MG63 (cell line): ENCODE measurements at regions not wholly inside any gene's neighbourhood (a gene's known extent, or its start where the extent isn't known, plus 50 kb on each side); places are given as distances from the start of the nearest gene placed in this dataset.
A peak's percentile ranks its signal among the peaks of the same experiment; 100 is the strongest.

Experiments used
- DNase-seq: peaks from one replicate; pipeline ENCODE4 v3.0.0-alpha.2; 2020
- H3K27me3 ChIP-seq: fragments of 250-450 bp; sonication (Bioruptor Pico); 2 replicates; pipeline ENCODE4 v1.5.1; 2020; ENCODE audit warnings: mild to moderate bottlenecking, moderate library complexity
- H3K36me3 ChIP-seq: fragments of 250-450 bp; sonication (Bioruptor Pico); 2 replicates; pipeline ENCODE4 v1.5.1; 2020; ENCODE audit warnings: mild to moderate bottlenecking, moderate library complexity
- H3K4me3 ChIP-seq: fragments of 250-450 bp; sonication (Bioruptor Pico); 2 replicates; pipeline ENCODE4 v1.5.1; 2020; ENCODE audit warnings: mild to moderate bottlenecking, moderate library complexity
- H3K9me3 ChIP-seq: fragments of 250-450 bp; sonication (Bioruptor Pico); 2 replicates; pipeline ENCODE4 v1.5.1; 2020; ENCODE audit warnings: mild to moderate bottlenecking, moderate library complexity

- Histone ChIP-seq H3K36me3 (peaks cover 1% of the 10 kb centered on the region; the same call in 1 of the 2 replicates), H3K27me3 (no peaks in the 10 kb centered on the region), H3K4me3 (no peak overlapping the region), H3K9me3 (no peaks in the 10 kb centered on the region)
- peak; percentile 48 for DNase-seq
Observed at GRCh38 chr22:47736186-47737034, 974.0 kb downstream of the TBC1D22A start.

- no peaks in the 10 kb centered on the region for H3K9me3 ChIP-seq
- DNase-seq, result no peak
- H3K36me3 ChIP-seq, result peaks cover 3% of the 10 kb centered on the region; the same call in 1 of the 2 replicates
- no peak overlapping the region for H3K4me3 ChIP-seq
- no peaks in the 10 kb centered on the region for H3K27me3 ChIP-seq
Observed at GRCh38 chr22:47734511-47734910, 972.1 kb downstream of the TBC1D22A start.

- no peak for DNase-seq
Observed at GRCh38 chr22:47727641-47728040, 965.2 kb downstream of the TBC1D22A start.

GRCh38 chr22:47724751-47725150 lies 962.3 kb downstream of the TBC1D22A start:
- DNase-seq, result no peak
- H3K27me3 ChIP-seq, result no peaks in the 10 kb centered on the region
- peaks cover 4% of the 10 kb centered on the region for H3K36me3 ChIP-seq
- H3K4me3 ChIP-seq, result no peak overlapping the region
- H3K9me3 ChIP-seq, result no peaks in the 10 kb centered on the region

More at GRCh38 chr22:47727641-47728040, 965.2 kb downstream of the TBC1D22A start:
- Histone ChIP-seq H3K4me3 (no peak overlapping the region), H3K27me3 (no peaks in the 10 kb centered on the region), H3K36me3 (peaks cover 6% of the 10 kb centered on the region), H3K9me3 (no peaks in the 10 kb centered on the region)

GRCh38 chr22:47724030-47724429 lies 961.6 kb downstream of the TBC1D22A start:
- no peaks in the 10 kb centered on the region for H3K27me3 ChIP-seq
- no peak overlapping the region for H3K4me3 ChIP-seq
- no peaks in the 10 kb centered on the region for H3K9me3 ChIP-seq
- DNase-seq, result no peak
- peaks cover 1% of the 10 kb centered on the region for H3K36me3 ChIP-seq

- Histone ChIP-seq H3K9me3 (no peaks in the 10 kb centered on the region), H3K36me3 (no peaks in the 10 kb centered on the region), H3K4me3 (no peak overlapping the region), H3K27me3 (no peaks in the 10 kb centered on the region)
- no peak for DNase-seq
Observed at GRCh38 chr22:47718337-47718736, 955.9 kb downstream of the TBC1D22A start.

GRCh38 chr22:47716890-47717615 lies 954.6 kb downstream of the TBC1D22A start:
- Histone ChIP-seq H3K36me3 (no peaks in the 10 kb centered on the region), H3K4me3 (no peak overlapping the region), H3K27me3 (no peaks in the 10 kb centered on the region), H3K9me3 (no peaks in the 10 kb centered on the region)
- no peak for DNase-seq

GRCh38 chr22:47715866-47716578 lies 953.6 kb downstream of the TBC1D22A start:
- no peaks in the 10 kb centered on the region for H3K27me3 ChIP-seq
- H3K36me3 ChIP-seq, result no peaks in the 10 kb centered on the region
- H3K4me3 ChIP-seq, result no peak overlapping the region
- DNase-seq, result no peak
- no peaks in the 10 kb centered on the region for H3K9me3 ChIP-seq

GRCh38 chr22:47713941-47714340 lies 951.5 kb downstream of the TBC1D22A start:
- Histone ChIP-seq H3K27me3 (no peaks in the 10 kb centered on the region), H3K9me3 (no peaks in the 10 kb centered on the region), H3K4me3 (no peak overlapping the region), H3K36me3 (no peaks in the 10 kb centered on the region)
- no peak for DNase-seq

- no peaks in the 10 kb centered on the region for H3K9me3 ChIP-seq
- no peaks in the 10 kb centered on the region for H3K36me3 ChIP-seq
- no peak overlapping the region for H3K4me3 ChIP-seq
- no peaks in the 10 kb centered on the region for H3K27me3 ChIP-seq
- no peak for DNase-seq
Observed at GRCh38 chr22:47710135-47710534, 947.7 kb downstream of the TBC1D22A start.

- no peaks in the 10 kb centered on the region for H3K36me3 ChIP-seq
- no peaks in the 10 kb centered on the region for H3K27me3 ChIP-seq
- DNase-seq, result no peak
- H3K9me3 ChIP-seq, result no peaks in the 10 kb centered on the region
- no peak overlapping the region for H3K4me3 ChIP-seq
Observed at GRCh38 chr22:47705350-47705749, 942.9 kb downstream of the TBC1D22A start.

GRCh38 chr22:47698906-47699305 lies 936.5 kb downstream of the TBC1D22A start:
- Histone ChIP-seq H3K9me3 (no peaks in the 10 kb centered on the region), H3K4me3 (no peak overlapping the region), H3K36me3 (no peaks in the 10 kb centered on the region), H3K27me3 (no peaks in the 10 kb centered on the region)
- no peak for DNase-seq

GRCh38 chr22:47697861-47698260 lies 935.4 kb downstream of the TBC1D22A start:
- DNase-seq, result no peak
- Histone ChIP-seq H3K36me3 (no peaks in the 10 kb centered on the region), H3K4me3 (no peak overlapping the region), H3K27me3 (no peaks in the 10 kb centered on the region), H3K9me3 (no peaks in the 10 kb centered on the region)

- DNase-seq, result no peak
- Histone ChIP-seq H3K9me3 (no peaks in the 10 kb centered on the region), H3K36me3 (no peaks in the 10 kb centered on the region), H3K4me3 (no peak overlapping the region), H3K27me3 (no peaks in the 10 kb centered on the region)
Observed at GRCh38 chr22:47696776-47697175, 934.3 kb downstream of the TBC1D22A start.

- H3K36me3 ChIP-seq, result no peaks in the 10 kb centered on the region
- no peak overlapping the region for H3K4me3 ChIP-seq
- no peak for DNase-seq
- H3K27me3 ChIP-seq, result no peaks in the 10 kb centered on the region
- no peaks in the 10 kb centered on the region for H3K9me3 ChIP-seq
Observed at GRCh38 chr22:47695176-47695575, 932.7 kb downstream of the TBC1D22A start.

GRCh38 chr22:47694536-47695130 lies 932.2 kb downstream of the TBC1D22A start:
- Histone ChIP-seq H3K9me3 (no peaks in the 10 kb centered on the region), H3K4me3 (no peak overlapping the region), H3K36me3 (no peaks in the 10 kb centered on the region), H3K27me3 (no peaks in the 10 kb centered on the region)
- DNase-seq, result no peak

GRCh38 chr22:47693606-47694005 lies 931.2 kb downstream of the TBC1D22A start:
- H3K27me3 ChIP-seq, result no peaks in the 10 kb centered on the region
- DNase-seq, result no peak
- H3K4me3 ChIP-seq, result no peak overlapping the region
- H3K36me3 ChIP-seq, result no peaks in the 10 kb centered on the region
- H3K9me3 ChIP-seq, result no peaks in the 10 kb centered on the region
